Activated B cell treated with CpG ODN at 0.5 μM for 24 hours (primary cell): ENCODE measurements at regions not wholly inside any gene's neighbourhood (a gene's known extent, or its start where the extent isn't known, plus 50 kb on each side); places are given as distances from the start of the nearest gene placed in this dataset.

ENCODE experiments used
- ATAC-seq: fragments of 200-7000 bp; cut with Tn5 transposase; one replicate; pipeline ENCODE4 v1.10.0; 2021; ENCODE audit warnings: low read depth, mild to moderate bottlenecking, moderate library complexity
- CTCF ChIA-PET: fragments of 350-600 bp; sonication (Branson Sonifier 250); formaldehyde crosslinking; loops from one replicate; lab custom pipeline; 2021; ENCODE audit warnings: antibody characterized with exemption; lab: Charles Lee
- POLR2A ChIA-PET: fragments of 350-600 bp; sonication (Branson Sonifier 250); formaldehyde crosslinking; loops from one replicate; lab custom pipeline; 2021; ENCODE audit warnings: antibody characterized with exemption; lab: Charles Lee
- DNase-seq: peaks from one replicate; pipeline ENCODE4 v3.0.0; 2022
- H3K27ac Mint-ChIP-seq: one replicate; pipeline ENCODE4 v1.8.0; 2020; ENCODE audit warnings: mixed read lengths
- H3K27me3 Mint-ChIP-seq: one replicate; pipeline ENCODE4 v1.8.0; 2021; ENCODE audit warnings: mixed read lengths
- H3K36me3 Mint-ChIP-seq: one replicate; pipeline ENCODE4 v1.8.0; 2021; ENCODE audit warnings: low read depth, mixed read lengths
- H3K4me1 Mint-ChIP-seq: one replicate; pipeline ENCODE4 v1.8.0; 2021; ENCODE audit warnings: mixed read lengths
- H3K4me3 Mint-ChIP-seq: one replicate; pipeline ENCODE4 v1.8.0; 2020; ENCODE audit warnings: mild to moderate bottlenecking, mixed read lengths
- H3K9me3 Mint-ChIP-seq: one replicate; pipeline ENCODE4 v1.8.0; 2020; ENCODE audit warnings: mixed read lengths
- CTCF ChIP-seq: fragments of 200-600 bp; IDR thresholded peaks from one replicate; pipeline ENCODE4 v1.8.0; 2022; ENCODE audit warnings: antibody characterized with exemption, mild to moderate bottlenecking
- intact Hi-C: fragments of 100-400 bp; cut with micrococcal nuclease; formaldehyde crosslinking; loops from one replicate; pipeline ENCODE4 v1.15.1; 2024

GRCh38 chr18:77482190-77483085 lies 232.8 kb downstream of the GALR1 start:
- DNase-seq (no peak), ATAC-seq (no peak)
- H3K27me3 Mint-ChIP-seq = peaks cover 4% of the 10 kb centered on the region
- CTCF ChIA-PET = no interaction called here
- H3K9me3 Mint-ChIP-seq = peaks cover 3% of the 10 kb centered on the region
- no peaks in the 10 kb centered on the region for H3K36me3 Mint-ChIP-seq
- H3K27ac Mint-ChIP-seq = no peak overlapping the region
- no peak for TF ChIP-seq CTCF
- H3K4me1 Mint-ChIP-seq = no peaks in the 10 kb centered on the region
- POLR2A ChIA-PET = no interaction called here
- H3K4me3 Mint-ChIP-seq = no peak overlapping the region
- intact Hi-C loops = no loop called here

DNA sequence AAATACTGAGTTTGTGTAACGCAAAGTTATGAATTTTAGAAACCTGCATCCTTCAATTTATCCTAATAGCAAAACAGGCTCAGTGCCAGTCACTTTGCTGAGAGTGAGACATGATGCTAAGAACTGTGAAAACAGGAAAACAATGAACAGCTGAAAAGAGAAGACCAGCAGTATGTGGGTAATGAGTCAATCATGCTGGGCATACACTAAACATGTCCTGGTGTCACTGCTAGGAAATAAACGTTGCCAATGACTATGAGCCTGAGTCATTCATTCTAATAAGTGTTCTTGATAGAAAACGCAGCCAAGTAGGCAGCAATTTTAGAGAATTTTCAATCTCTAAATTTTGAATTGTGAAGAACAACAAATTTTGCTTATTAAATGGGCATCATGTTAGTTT lies 237.3 kb downstream of the GALR1 start:
- ATAC-seq (no peak), DNase-seq (no peak)
- Mint-ChIP-seq H3K4me3 (no peak overlapping the region), H3K27me3 (peaks cover 4% of the 10 kb centered on the region), H3K4me1 (peaks cover 4% of the 10 kb centered on the region), H3K27ac (no peak overlapping the region), H3K9me3 (no peaks in the 10 kb centered on the region), H3K36me3 (no peaks in the 10 kb centered on the region)
- ChIA-PET CTCF (no interaction called here), POLR2A (no interaction called here)
- no peak for TF ChIP-seq CTCF
- intact Hi-C loops = no loop called here

DNA sequence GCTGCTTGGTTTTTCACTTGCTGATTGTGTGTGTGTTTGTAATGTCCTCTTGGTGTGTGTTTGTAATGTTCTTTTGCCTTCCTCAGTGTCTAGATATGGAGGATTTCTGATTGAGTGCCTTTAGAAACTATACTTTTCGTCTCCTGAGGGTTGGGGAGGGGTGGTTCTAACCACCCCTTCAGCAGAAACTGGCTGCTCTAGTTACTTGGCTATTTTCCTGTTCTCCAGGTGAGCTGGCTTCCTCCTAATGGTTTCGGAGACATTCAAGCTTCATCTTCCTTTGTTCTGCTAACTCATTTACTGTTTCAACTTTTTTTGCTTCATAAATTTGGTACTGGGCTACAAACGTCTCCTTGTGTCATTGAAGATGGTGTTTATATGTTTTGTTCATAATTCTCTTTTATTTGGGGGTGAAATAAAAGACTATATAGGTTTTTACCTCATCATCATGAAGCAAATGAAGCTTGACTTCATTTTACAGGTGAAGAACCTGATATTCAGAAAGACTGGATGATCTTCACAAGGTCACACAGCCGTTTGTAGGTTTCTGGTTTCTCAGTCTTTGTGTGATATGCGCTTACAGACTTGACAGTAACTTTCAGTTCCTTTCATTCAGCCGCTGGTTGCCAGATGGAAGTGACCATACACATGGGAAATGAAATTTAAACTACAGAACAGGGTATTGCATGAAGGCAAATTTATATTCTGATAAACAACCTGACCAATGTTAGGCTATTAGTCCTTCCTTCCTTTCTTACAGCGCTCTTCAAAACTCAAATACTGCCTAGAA lies 238.5 kb downstream of the GALR1 start:
- no peak for TF ChIP-seq CTCF
- no peak overlapping the region for H3K4me3 Mint-ChIP-seq
- H3K36me3 Mint-ChIP-seq = no peaks in the 10 kb centered on the region
- POLR2A ChIA-PET = no interaction called here
- no peak overlapping the region for H3K27ac Mint-ChIP-seq
- ATAC-seq (no peak), DNase-seq (no peak)
- peaks cover 4% of the 10 kb centered on the region for H3K4me1 Mint-ChIP-seq
- H3K9me3 Mint-ChIP-seq = no peaks in the 10 kb centered on the region
- CTCF ChIA-PET = no interaction called here
- H3K27me3 Mint-ChIP-seq = peaks cover 4% of the 10 kb centered on the region
- intact Hi-C loops = no loop called here

DNA sequence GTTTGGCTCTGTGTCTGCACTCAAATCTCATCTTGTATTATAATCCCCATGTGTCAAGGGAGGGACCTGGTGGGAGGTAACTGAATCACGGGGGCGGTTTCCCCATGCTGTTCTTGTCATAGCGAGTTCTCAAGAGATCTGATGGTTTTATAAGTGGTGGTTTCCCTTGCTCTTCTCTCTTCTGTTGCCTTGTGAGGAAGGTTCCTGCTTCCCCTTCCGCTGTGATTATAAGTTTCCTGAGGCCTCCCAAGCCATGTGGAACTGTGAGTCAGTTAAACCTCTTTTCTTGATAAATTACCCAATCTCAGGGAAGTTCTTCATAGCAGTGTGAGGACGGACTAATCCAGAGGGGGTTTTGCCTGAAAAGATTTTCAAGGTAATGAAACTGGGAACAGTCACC lies 245.4 kb downstream of the GALR1 start:
- Mint-ChIP-seq H3K27ac (no peak overlapping the region), H3K4me1 (no peaks in the 10 kb centered on the region), H3K36me3 (no peaks in the 10 kb centered on the region), H3K9me3 (no peaks in the 10 kb centered on the region), H3K27me3 (no peaks in the 10 kb centered on the region), H3K4me3 (no peak overlapping the region)
- intact Hi-C loops = no loop called here
- DNase-seq = no peak
- ChIA-PET CTCF (no interaction called here), POLR2A (no interaction called here)
- ATAC-seq = no peak
- no peak for TF ChIP-seq CTCF

GRCh38 chr18:77495982-77496690 lies 246.5 kb downstream of the GALR1 start:
- DNase-seq (no peak), ATAC-seq (no peak)
- H3K4me3 Mint-ChIP-seq = no peak overlapping the region
- no peak overlapping the region for H3K27ac Mint-ChIP-seq
- H3K9me3 Mint-ChIP-seq = no peaks in the 10 kb centered on the region
- intact Hi-C loops = no loop called here
- H3K4me1 Mint-ChIP-seq = no peaks in the 10 kb centered on the region
- no peaks in the 10 kb centered on the region for H3K27me3 Mint-ChIP-seq
- no peaks in the 10 kb centered on the region for H3K36me3 Mint-ChIP-seq
- POLR2A ChIA-PET = no interaction called here
- CTCF ChIA-PET = no interaction called here
- no peak for TF ChIP-seq CTCF
